Breast epithelium (tissue), 4 donors: ENCODE measurements at regions not wholly inside any gene's neighbourhood (a gene's known extent, or its start where the extent isn't known, plus 50 kb on each side); places are given as distances from the start of the nearest gene placed in this dataset.

ENCODE experiments used
- DNase-seq, 2 donors: peaks; one replicate each; pipeline ENCODE4 v3.0.0-alpha.2; 2019; ENCODE audit warnings: low spot score in 2 of 2
- H3K27ac ChIP-seq, 2 donors: fragments of 200-600 bp; sonication (generic) in 1 of 2; one replicate each; pipeline ENCODE4 v1.5.1; 2016 to 2019; ENCODE audit warnings: mild to moderate bottlenecking in 1 of 2
- H3K27me3 ChIP-seq, 2 donors: fragments of 200-600 bp; sonication (generic) in 1 of 2; one replicate each; pipeline versions ENCODE4 v1.5.1 to v1.6.0; 2017 to 2019; ENCODE audit warnings: control low read depth in 1 of 2, mild to moderate bottlenecking in 1 of 2
- H3K36me3 ChIP-seq: fragments of 200-600 bp; one replicate; pipeline ENCODE4 v1.5.1; 2019
- H3K4me1 ChIP-seq, 2 donors: fragments of 200-600 bp; sonication (generic); one replicate each; pipeline ENCODE4 v1.5.1; 2016 to 2019; ENCODE audit warnings: control low read depth in 1 of 2
- H3K4me3 ChIP-seq, 3 donors: fragments of 200-600 bp; sonication (generic); 1 replicate in 2 of 3; 2 replicates in 1 of 3; pipeline ENCODE4 v1.5.1; 2016 to 2019; ENCODE audit warnings: mild to moderate bottlenecking in 3 of 3, moderate library complexity in 2 of 3
- H3K9me3 ChIP-seq, 2 donors: fragments of 200-600 bp; sonication (generic) in 1 of 2; one replicate each; pipeline ENCODE4 v1.5.1; 2016 to 2019; ENCODE audit warnings: control low read depth in 1 of 2
- CTCF ChIP-seq, 3 donors: fragments of 450-650 bp; IDR thresholded peaks; one replicate each; pipeline ENCODE4 v1.5.1; 2016 to 2017; ENCODE audit warnings: antibody characterized with exemption in 3 of 3, mild to moderate bottlenecking in 3 of 3, moderate library complexity in 3 of 3
- POLR2A ChIP-seq: fragments of 450-650 bp; IDR thresholded peaks from one replicate; pipeline ENCODE4 v1.6.1; 2016; ENCODE audit warnings: antibody characterized with exemption, mild to moderate bottlenecking, moderate library complexity
- POLR2AphosphoS5 ChIP-seq, 3 donors: sonication (generic); formaldehyde crosslinking; IDR thresholded peaks; one replicate each; pipeline ENCODE4 v1.6.1; 2017; ENCODE audit warnings: antibody characterized with exemption in 3 of 3
- intact Hi-C: fragments of 100-400 bp; cut with DNase I; formaldehyde crosslinking; loops from one replicate; pipeline ENCODE4 v1.15.1; 2023; ENCODE audit warnings: low total_unique reads

GRCh38 chr14:58718226-58719205, 80.8 kb downstream of the DACT1 start:
- TF ChIP-seq POLR2AphosphoS5 (IDR thresholded peaks at IDR 0.05) (no peak), CTCF (IDR thresholded peaks at IDR 0.05) (no peak), POLR2A (no peak)
- intact Hi-C loops, result no loop called here
- no peak overlapping the region for H3K4me3 ChIP-seq
- H3K27me3 ChIP-seq, result no peaks in the 10 kb centered on the region
- no peak overlapping the region for H3K27ac ChIP-seq
- no peaks in the 10 kb centered on the region for H3K36me3 ChIP-seq
- H3K9me3 ChIP-seq, result no peaks in the 10 kb centered on the region
- DNase-seq, result no peak
- no peaks in the 10 kb centered on the region for H3K4me1 ChIP-seq

GRCh38 chr14:58721723-58722122, 84.0 kb downstream of the DACT1 start:
- no peak for TF ChIP-seq POLR2A
- TF ChIP-seq CTCF (IDR thresholded peaks at IDR 0.05), result no peak
- no peak for TF ChIP-seq POLR2AphosphoS5 (IDR thresholded peaks at IDR 0.05)
- Histone ChIP-seq H3K9me3 (no peaks in the 10 kb centered on the region), H3K4me3 (no peak overlapping the region), H3K27me3 (no peaks in the 10 kb centered on the region), H3K36me3 (no peaks in the 10 kb centered on the region), H3K4me1 (no peaks in the 10 kb centered on the region), H3K27ac (no peak overlapping the region)
- DNase-seq, result no peak
- intact Hi-C loops, result no loop called here

GRCh38 chr14:58722441-58722840, 84.7 kb downstream of the DACT1 start:
- no peaks in the 10 kb centered on the region for H3K9me3 ChIP-seq
- no peak overlapping the region for H3K4me3 ChIP-seq
- no peaks in the 10 kb centered on the region for H3K4me1 ChIP-seq
- TF ChIP-seq CTCF (IDR thresholded peaks at IDR 0.05), result no peak
- TF ChIP-seq POLR2AphosphoS5 (IDR thresholded peaks at IDR 0.05), result no peak
- no peak for TF ChIP-seq POLR2A
- no peaks in the 10 kb centered on the region for H3K27me3 ChIP-seq
- H3K36me3 ChIP-seq, result no peaks in the 10 kb centered on the region
- DNase-seq, result no peak
- no peak overlapping the region for H3K27ac ChIP-seq
- intact Hi-C loops, result no loop called here

- no peaks in the 10 kb centered on the region for H3K4me1 ChIP-seq
- no peak for DNase-seq
- intact Hi-C loops, result no loop called here
- H3K4me3 ChIP-seq, result no peak overlapping the region
- no peaks in the 10 kb centered on the region for H3K9me3 ChIP-seq
- TF ChIP-seq CTCF (IDR thresholded peaks at IDR 0.05) (no peak), POLR2AphosphoS5 (IDR thresholded peaks at IDR 0.05) (no peak), POLR2A (no peak)
- H3K27ac ChIP-seq, result no peak overlapping the region
- no peaks in the 10 kb centered on the region for H3K27me3 ChIP-seq
- H3K36me3 ChIP-seq, result no peaks in the 10 kb centered on the region
Observed at GRCh38 chr14:58724206-58724605, 86.4 kb downstream of the DACT1 start.

- H3K27ac ChIP-seq, result no peak overlapping the region
- TF ChIP-seq POLR2AphosphoS5 (IDR thresholded peaks at IDR 0.05) (no peak), CTCF (IDR thresholded peaks at IDR 0.05) (no peak)
- H3K36me3 ChIP-seq, result no peaks in the 10 kb centered on the region
- H3K27me3 ChIP-seq, result no peaks in the 10 kb centered on the region
- H3K4me3 ChIP-seq, result no peak overlapping the region
- intact Hi-C loops, result no loop called here
- DNase-seq, result no peak
- H3K9me3 ChIP-seq, result no peaks in the 10 kb centered on the region
- H3K4me1 ChIP-seq, result no peaks in the 10 kb centered on the region
Observed at GRCh38 chr14:58724702-58725101, 86.9 kb downstream of the DACT1 start.
